ENCODE measurements at regions not wholly inside any gene's neighbourhood (a gene's known extent, or its start where the extent isn't known, plus 50 kb on each side); places are given as distances from the start of the nearest gene placed in this dataset.

DNA sequence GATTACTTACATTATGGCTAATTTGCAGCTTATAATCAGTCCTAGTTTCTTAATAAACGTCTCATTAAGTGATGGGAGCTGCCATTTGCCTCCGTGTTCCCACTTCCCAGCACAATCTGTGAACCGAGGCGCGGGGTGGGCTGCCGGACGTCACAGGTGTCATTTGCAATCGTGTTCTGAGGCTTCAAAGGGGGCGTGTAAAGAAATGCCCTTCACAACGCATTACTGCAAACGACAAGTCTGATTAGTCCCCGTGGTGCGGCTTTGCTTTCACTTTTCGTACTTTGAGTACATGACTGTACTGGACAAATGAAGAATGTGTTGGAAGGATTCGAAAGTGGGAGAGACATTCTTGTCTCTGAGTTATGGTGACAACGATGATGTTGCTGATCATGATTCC lies 614.2 kb upstream of the ADARB2 start:
- no peak overlapping the region for H3K27ac ChIP-seq (ENCODE audit: low read depth, low read length)
- H3K27me3 ChIP-seq (ENCODE audit: insufficient read depth, low read length), result no peaks in the 10 kb centered on the region
- no peak overlapping the region for H2AFZ ChIP-seq (ENCODE audit: low read length)
- H3K4me3 ChIP-seq (ENCODE audit: insufficient read depth, low read length), result no peak overlapping the region
- H3K79me2 ChIP-seq (ENCODE audit: insufficient read depth, low read length), result no peaks in the 10 kb centered on the region
- no peak for DNase-seq (ENCODE audit: insufficient read length, low spot score, missing footprints)
- no peak overlapping the region for H3K4me2 ChIP-seq (ENCODE audit: insufficient read depth, low read length)
- no peaks in the 10 kb centered on the region for H4K20me1 ChIP-seq (ENCODE audit: insufficient read depth, low read length)
- no peaks in the 10 kb centered on the region for H3K9me3 ChIP-seq (ENCODE audit: low read depth, low read length)
- no peaks in the 10 kb centered on the region for H3K36me3 ChIP-seq (ENCODE audit: insufficient read depth, low read length)
- H3K4me1 ChIP-seq (ENCODE audit: insufficient read depth, low read length), result no peaks in the 10 kb centered on the region
- TF ChIP-seq, protein P1, sequence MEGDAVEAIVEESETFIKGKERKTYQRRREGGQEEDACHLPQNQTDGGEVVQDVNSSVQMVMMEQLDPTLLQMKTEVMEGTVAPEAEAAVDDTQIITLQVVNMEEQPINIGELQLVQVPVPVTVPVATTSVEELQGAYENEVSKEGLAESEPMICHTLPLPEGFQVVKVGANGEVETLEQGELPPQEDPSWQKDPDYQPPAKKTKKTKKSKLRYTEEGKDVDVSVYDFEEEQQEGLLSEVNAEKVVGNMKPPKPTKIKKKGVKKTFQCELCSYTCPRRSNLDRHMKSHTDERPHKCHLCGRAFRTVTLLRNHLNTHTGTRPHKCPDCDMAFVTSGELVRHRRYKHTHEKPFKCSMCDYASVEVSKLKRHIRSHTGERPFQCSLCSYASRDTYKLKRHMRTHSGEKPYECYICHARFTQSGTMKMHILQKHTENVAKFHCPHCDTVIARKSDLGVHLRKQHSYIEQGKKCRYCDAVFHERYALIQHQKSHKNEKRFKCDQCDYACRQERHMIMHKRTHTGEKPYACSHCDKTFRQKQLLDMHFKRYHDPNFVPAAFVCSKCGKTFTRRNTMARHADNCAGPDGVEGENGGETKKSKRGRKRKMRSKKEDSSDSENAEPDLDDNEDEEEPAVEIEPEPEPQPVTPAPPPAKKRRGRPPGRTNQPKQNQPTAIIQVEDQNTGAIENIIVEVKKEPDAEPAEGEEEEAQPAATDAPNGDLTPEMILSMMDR (IDR thresholded peaks at IDR 0.05; ENCODE audit: extremely low read depth, low read depth, low read length), result no peak

DNA sequence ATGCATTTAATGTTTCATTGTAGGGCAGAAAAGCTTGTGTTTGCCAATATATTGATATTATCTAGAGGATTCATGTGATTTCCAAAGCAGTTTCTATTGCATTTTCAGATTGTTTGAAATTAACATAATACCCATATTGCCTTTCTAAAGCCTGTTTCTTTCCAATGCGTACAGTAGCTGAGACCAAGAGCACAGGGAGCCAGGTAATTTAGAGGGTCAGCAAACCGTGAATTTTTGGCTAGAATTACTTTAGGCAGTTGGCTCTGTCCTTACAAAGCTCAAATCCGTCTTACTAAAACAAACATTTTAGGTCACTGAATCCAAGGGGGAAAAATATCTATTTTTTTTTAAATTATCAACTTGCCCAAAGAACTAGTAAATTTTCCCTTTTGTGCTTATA lies 604.9 kb upstream of the ADARB2 start:
- no peaks in the 10 kb centered on the region for H3K36me3 ChIP-seq (ENCODE audit: insufficient read depth, low read length)
- no peak overlapping the region for H3K27ac ChIP-seq (ENCODE audit: low read depth, low read length)
- no peaks in the 10 kb centered on the region for H3K27me3 ChIP-seq (ENCODE audit: insufficient read depth, low read length)
- no peaks in the 10 kb centered on the region for H4K20me1 ChIP-seq (ENCODE audit: insufficient read depth, low read length)
- H3K4me2 ChIP-seq (ENCODE audit: insufficient read depth, low read length), result no peak overlapping the region
- no peaks in the 10 kb centered on the region for H3K4me1 ChIP-seq (ENCODE audit: insufficient read depth, low read length)
- TF ChIP-seq, protein P1 (IDR thresholded peaks at IDR 0.05; ENCODE audit: extremely low read depth, low read depth, low read length), result no peak
- no peak overlapping the region for H2AFZ ChIP-seq (ENCODE audit: low read length)
- no peaks in the 10 kb centered on the region for H3K9me3 ChIP-seq (ENCODE audit: low read depth, low read length)
- no peak for DNase-seq (ENCODE audit: insufficient read length, low spot score, missing footprints)
- no peak overlapping the region for H3K4me3 ChIP-seq (ENCODE audit: insufficient read depth, low read length)
- H3K79me2 ChIP-seq (ENCODE audit: insufficient read depth, low read length), result no peaks in the 10 kb centered on the region

DNA sequence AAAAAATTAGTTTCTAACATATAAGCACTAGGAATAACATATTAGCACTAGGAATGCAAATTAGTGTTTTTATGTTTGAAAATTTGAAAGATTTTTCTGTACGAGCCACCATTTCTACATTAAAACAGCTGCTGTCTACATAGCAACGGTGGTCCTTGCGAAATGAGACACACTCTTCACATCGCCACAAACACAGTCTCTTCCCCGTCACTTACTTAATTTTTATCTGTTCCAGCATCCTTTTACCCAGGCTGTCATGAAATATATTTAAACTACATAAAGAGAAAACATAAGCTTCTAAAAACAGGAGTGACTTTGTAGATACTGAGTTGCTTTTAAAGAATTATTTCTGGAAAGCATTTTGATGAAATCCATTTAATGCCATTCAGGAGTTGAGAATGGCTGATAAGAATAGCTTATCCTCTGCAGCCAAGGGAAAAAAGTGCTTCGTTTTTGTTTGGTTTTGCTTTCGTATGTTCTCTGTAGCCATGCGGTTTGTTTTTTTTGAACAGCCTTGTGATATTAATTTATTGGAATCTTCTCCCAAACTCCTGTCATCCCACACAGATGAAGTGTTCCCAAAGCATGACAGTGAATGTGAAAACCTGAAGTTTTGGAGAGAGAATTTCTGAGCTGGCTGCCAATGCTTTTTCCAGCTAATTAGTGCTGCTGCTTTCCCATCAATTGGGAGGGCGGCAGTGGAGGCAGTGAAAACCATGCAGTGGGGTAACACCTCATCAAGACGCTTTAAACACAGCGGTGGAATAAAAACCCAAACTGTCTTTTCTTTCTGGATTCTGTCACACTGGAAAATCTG lies 603.7 kb upstream of the ADARB2 start:
- Histone ChIP-seq H2AFZ (ENCODE audit: low read length) (no peak overlapping the region), H3K4me2 (ENCODE audit: insufficient read depth, low read length) (no peak overlapping the region), H4K20me1 (ENCODE audit: insufficient read depth, low read length) (no peaks in the 10 kb centered on the region), H3K4me3 (ENCODE audit: insufficient read depth, low read length) (no peak overlapping the region), H3K79me2 (ENCODE audit: insufficient read depth, low read length) (no peaks in the 10 kb centered on the region), H3K27me3 (ENCODE audit: insufficient read depth, low read length) (no peaks in the 10 kb centered on the region), H3K4me1 (ENCODE audit: insufficient read depth, low read length) (no peaks in the 10 kb centered on the region), H3K9me3 (ENCODE audit: low read depth, low read length) (peaks cover under 1% of the 10 kb centered on the region), H3K36me3 (ENCODE audit: insufficient read depth, low read length) (no peaks in the 10 kb centered on the region), H3K27ac (ENCODE audit: low read depth, low read length) (no peak overlapping the region)
- TF ChIP-seq, protein P1 (IDR thresholded peaks at IDR 0.05; ENCODE audit: extremely low read depth, low read depth, low read length), result no peak
- DNase-seq (ENCODE audit: insufficient read length, low spot score, missing footprints), result no peak

DNA sequence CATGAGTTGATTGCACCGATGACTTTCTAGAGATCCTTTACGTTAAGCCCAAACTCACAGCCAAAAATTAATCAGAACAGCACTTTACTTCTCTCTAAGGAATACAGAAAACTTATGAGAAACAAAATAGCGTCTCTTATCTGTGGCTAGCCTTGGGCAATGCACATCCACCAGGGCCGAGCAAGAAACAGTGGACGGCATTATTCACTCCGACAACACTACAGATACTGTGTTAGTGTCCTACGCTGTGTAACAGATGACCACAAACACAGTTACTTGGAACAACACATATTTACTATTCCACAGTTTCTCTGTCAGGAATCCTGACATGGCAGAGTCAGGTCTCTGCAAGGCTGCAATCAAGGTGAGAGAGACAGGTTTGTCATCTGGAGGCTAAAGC lies 598.3 kb upstream of the ADARB2 start:
- no peak for DNase-seq (ENCODE audit: insufficient read length, low spot score, missing footprints)
- no peak overlapping the region for H3K27ac ChIP-seq (ENCODE audit: low read depth, low read length)
- no peak overlapping the region for H2AFZ ChIP-seq (ENCODE audit: low read length)
- no peaks in the 10 kb centered on the region for H3K36me3 ChIP-seq (ENCODE audit: insufficient read depth, low read length)
- H3K4me1 ChIP-seq (ENCODE audit: insufficient read depth, low read length), result no peaks in the 10 kb centered on the region
- H3K4me2 ChIP-seq (ENCODE audit: insufficient read depth, low read length), result no peak overlapping the region
- no peaks in the 10 kb centered on the region for H3K27me3 ChIP-seq (ENCODE audit: insufficient read depth, low read length)
- TF ChIP-seq, protein P1 (IDR thresholded peaks at IDR 0.05; ENCODE audit: extremely low read depth, low read depth, low read length), result no peak
- H3K4me3 ChIP-seq (ENCODE audit: insufficient read depth, low read length), result no peak overlapping the region
- peaks cover 6% of the 10 kb centered on the region for H3K9me3 ChIP-seq (ENCODE audit: low read depth, low read length)
- H3K79me2 ChIP-seq (ENCODE audit: insufficient read depth, low read length), result no peaks in the 10 kb centered on the region
- H4K20me1 ChIP-seq (ENCODE audit: insufficient read depth, low read length), result no peaks in the 10 kb centered on the region

All from osteoblast (primary cell).